ENCODE measurements at regions not wholly inside any gene's neighbourhood (a gene's known extent, or its start where the extent isn't known, plus 50 kb on each side); places are given as distances from the start of the nearest gene placed in this dataset.

- TF ChIP-seq, protein P1, sequence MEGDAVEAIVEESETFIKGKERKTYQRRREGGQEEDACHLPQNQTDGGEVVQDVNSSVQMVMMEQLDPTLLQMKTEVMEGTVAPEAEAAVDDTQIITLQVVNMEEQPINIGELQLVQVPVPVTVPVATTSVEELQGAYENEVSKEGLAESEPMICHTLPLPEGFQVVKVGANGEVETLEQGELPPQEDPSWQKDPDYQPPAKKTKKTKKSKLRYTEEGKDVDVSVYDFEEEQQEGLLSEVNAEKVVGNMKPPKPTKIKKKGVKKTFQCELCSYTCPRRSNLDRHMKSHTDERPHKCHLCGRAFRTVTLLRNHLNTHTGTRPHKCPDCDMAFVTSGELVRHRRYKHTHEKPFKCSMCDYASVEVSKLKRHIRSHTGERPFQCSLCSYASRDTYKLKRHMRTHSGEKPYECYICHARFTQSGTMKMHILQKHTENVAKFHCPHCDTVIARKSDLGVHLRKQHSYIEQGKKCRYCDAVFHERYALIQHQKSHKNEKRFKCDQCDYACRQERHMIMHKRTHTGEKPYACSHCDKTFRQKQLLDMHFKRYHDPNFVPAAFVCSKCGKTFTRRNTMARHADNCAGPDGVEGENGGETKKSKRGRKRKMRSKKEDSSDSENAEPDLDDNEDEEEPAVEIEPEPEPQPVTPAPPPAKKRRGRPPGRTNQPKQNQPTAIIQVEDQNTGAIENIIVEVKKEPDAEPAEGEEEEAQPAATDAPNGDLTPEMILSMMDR (IDR thresholded peaks at IDR 0.05; ENCODE audit: insufficient read depth, low read length, poor library complexity, severe bottlenecking): no peak
- no peak for TF ChIP-seq EZH2phosphoT487 (conservative IDR thresholded peaks at IDR 0.05; ENCODE audit: low read length)
Measured at GRCh38 chr16:61228371-61228770, 807.9 kb downstream of the CDH8 start.

Data from SU-DHL-6 (cell line).